ENCODE measurements at regions not wholly inside any gene's neighbourhood (a gene's known extent, or its start where the extent isn't known, plus 50 kb on each side); places are given as distances from the start of the nearest gene placed in this dataset.
"Not testable (repeated sequence)": the region's sequence is repeated elsewhere in the genome, so short reads cannot be mapped to it uniquely, and the experiment has no call there.

GRCh38 chr1:117707371-117707770 lies 101.5 kb downstream of the TENT5C start:
- DNase-seq (ENCODE audit: low read depth in 2 of 2): no peak

GRCh38 chr1:117708323-117709248 lies 102.7 kb downstream of the TENT5C start:
- no peak for DNase-seq (ENCODE audit: low read depth in 2 of 2)

GRCh38 chr1:117709249-117709691 lies 103.4 kb downstream of the TENT5C start:
- DNase-seq (ENCODE audit: low read depth in 2 of 2): no peak

GRCh38 chr1:117710710-117711109 lies 104.9 kb downstream of the TENT5C start:
- DNase-seq (ENCODE audit: low read depth in 2 of 2): no peak

DNA sequence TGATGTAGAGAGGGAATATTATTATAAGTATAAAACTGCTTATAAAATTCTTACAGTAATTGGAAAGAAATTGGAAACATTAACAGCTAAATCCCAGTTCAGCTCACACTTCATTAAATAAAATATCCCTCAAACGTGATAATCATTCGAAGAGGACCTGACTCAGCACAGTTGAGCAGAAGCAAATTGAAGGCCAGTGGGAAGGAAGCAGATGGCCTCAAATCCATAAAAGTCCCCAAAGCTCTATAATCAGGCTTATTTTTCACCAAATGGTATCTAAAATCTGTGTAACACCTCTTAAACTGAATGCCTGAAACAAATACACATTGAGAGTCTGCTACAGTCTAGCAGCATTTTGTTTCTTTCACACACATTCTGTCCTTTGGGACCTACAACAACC lies 106.8 kb downstream of the TENT5C start:
- no peak for DNase-seq (ENCODE audit: low read depth in 2 of 2)

DNA sequence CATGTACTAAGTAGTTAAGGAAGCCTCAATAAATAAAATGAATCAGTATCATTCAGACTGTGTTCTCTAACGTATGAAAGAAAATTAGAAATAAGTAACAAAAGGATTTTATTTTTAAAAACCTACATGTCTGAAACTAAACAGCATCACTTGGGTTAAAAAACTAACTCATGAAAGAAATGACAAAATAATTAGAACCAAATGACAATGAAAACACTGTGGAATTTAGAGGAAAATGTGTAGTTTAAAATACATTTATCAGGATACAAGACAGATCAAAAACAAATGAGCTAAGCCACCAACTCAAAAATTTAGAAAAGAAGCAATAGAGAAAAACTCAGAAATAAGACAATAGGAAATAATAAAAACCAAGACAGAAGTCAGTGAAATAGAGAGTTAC lies 108.7 kb downstream of the TENT5C start:
- no peak for DNase-seq (ENCODE audit: low read depth in 2 of 2)

- not testable (repeated sequence) for DNase-seq (ENCODE audit: low read depth in 2 of 2)
Measured at GRCh38 chr1:117716030-117716429, 110.2 kb downstream of the TENT5C start.

GRCh38 chr1:117717980-117718379 lies 112.1 kb downstream of the TENT5C start:
- DNase-seq (ENCODE audit: low read depth in 2 of 2): not testable (repeated sequence)

- DNase-seq (ENCODE audit: low read depth in 2 of 2): not testable (repeated sequence)
Measured at GRCh38 chr1:117718596-117718995, 112.7 kb downstream of the TENT5C start.

DNA sequence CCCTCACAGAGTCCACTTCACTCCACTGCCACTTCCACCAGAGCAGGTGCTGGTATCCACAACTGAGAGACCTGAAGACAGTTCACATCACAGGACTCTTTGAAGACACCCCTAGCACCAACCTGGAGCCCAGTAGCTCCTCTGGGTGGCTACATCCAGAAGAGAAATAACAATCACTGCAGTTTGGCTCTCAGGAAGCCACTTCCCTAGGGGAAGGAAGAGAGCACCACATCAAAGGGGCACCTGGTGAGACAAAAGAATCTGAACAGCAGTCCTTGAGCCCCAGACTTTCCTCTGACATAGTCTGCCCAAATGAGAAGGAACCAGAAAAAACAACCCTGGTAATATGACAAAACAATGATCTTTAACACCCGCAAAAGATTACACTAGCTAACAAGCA lies 113.2 kb downstream of the TENT5C start:
- no peak for DNase-seq (ENCODE audit: low read depth in 2 of 2)

- DNase-seq (ENCODE audit: low read depth in 2 of 2): no peak
Measured at GRCh38 chr1:117732065-117732797, 126.4 kb downstream of the TENT5C start.

DNA sequence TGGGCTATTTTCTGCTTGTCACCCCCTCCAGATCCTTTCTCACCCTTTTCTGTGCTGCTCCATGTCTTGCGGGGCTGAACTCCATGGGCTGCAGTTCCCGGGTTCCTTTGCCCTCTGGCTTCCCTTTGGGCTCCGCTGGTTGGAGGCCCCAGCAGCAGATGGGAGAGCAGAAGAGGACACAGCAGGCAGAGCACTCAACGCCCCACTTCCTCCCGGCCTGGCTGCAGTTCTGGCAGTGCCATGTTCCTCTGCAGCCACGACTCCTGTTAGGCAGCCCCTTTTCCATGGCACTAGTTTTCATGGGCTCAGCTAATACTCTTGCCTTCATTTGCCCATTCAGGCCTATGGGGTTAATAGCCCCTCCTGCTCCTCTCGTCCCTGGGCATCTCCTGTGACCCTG lies 127.1 kb downstream of the TENT5C start:
- DNase-seq (ENCODE audit: low read depth in 2 of 2): no peak

DNA sequence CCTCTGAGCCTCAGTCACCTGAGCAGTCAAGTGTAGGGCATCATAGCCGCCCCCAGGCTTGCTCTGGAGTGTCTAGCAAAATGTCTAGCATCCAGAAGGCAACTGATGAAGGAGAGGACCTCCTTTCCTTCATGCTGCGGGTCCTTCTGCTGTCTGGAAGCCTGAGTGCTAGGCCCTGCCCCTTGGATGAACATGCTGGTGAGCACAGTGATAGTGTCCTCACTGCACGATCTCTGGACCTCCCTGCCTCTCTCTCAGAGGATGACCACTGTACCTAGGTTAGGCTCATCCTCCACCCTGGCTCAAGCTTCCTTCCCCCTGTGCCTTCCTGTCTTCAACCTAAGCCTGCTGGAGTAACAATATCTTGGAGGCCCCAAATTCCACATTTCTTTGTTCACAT lies 128.6 kb downstream of the TENT5C start:
- no peak for DNase-seq (ENCODE audit: low read depth in 2 of 2)

DNA sequence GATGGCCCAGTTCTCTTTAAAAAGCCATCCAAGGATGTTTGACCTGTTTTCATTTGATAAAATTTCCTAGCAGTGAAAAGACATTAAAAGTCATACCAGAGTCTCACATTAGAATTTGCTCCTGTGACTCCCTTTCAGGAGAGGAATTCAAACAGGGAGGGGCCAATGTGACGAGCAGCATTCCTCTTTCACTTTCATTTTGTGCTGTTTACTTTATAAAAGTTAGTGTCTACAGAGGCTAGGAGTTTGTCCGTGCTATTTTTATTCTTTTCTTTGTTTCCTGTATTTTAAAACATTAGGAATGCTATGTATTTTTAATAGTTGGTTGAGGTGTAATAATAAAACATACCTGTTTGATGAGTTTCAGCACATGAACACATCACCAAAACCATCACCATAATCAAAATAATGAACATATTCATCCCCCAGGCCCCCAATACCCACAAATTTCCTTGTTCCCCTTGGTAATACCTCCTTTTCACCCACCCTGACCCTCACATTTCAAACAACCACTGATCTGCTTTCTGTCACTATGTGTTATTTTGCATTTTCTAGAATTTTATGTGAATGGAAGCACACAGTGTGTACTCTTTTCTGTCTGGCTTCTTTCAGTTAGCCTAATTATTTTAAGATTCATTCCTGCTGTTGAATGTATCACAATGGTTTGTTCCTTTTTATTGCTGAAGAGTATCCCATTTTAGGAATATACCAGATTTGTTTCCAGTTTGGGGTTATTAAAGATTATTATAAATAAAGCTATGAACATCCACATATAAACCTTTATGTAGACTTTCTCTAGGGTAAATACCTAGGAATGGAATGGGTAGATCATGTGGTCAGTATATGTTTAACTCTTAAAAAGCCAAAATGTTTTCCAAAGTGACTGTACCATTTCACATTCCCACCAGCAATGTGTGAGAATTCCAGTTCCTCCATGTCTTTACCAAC lies 129.5 kb downstream of the TENT5C start:
- DNase-seq (ENCODE audit: low read depth in 2 of 2): peak in 1 of 2 experiments; percentile 17

GRCh38 chr1:117739504-117739903 lies 133.7 kb downstream of the TENT5C start:
- no peak for DNase-seq (ENCODE audit: low read depth in 2 of 2)

GRCh38 chr1:117740496-117740895 lies 134.6 kb downstream of the TENT5C start:
- DNase-seq (ENCODE audit: low read depth in 2 of 2): no peak

GRCh38 chr1:117746565-117746964 lies 140.7 kb downstream of the TENT5C start:
- not testable (repeated sequence) for DNase-seq (ENCODE audit: low read depth in 2 of 2)

- no peak for DNase-seq (ENCODE audit: low read depth in 2 of 2)
Measured at GRCh38 chr1:117747605-117748004, 141.8 kb downstream of the TENT5C start.

DNA sequence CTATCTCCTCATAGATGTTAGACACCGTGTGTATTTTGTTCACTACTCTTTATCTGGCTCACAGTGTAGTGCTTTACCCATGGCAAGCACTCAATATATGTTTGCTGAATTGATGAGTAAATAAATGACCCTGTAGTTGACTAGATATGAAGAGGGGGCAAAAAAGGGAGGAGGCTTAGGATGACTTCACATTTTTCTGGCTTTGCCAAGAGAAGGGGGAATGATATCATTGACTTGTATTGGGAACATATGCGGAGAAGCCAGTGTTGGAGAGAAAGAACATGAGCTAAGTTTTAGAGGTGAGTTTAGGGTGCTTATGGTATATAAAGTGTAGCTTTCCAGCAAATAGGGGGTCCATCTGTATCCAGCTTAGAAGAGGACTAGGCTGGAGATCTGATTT lies 145.5 kb downstream of the TENT5C start:
- no peak for DNase-seq (ENCODE audit: low read depth in 2 of 2)

DNA sequence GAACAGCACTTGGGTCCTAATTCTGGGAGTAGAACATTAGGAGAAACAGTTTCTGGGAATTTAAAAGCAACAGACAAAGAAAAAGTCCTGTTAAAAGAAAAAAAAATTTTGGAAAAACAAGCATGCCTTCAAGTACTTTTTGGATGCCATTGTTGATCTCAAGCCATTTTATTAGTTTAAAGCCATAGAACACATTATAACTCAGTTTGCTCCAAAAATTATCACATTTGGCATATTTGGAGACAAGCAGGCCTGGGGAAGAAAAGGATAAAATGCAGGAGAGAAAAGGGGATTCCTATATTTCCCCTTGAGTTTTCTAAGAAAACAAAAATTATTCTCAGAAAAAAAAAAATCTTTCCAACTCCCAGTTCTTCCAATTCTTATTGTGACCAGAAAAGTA lies 146.8 kb downstream of the TENT5C start:
- no peak for DNase-seq (ENCODE audit: low read depth in 2 of 2)

GRCh38 chr1:117753232-117753631 lies 147.4 kb downstream of the TENT5C start:
- DNase-seq (ENCODE audit: low read depth in 2 of 2): no peak

- DNase-seq (ENCODE audit: low read depth in 2 of 2): peak; percentile 45 to 52
Measured at GRCh38 chr1:117753652-117754051, 147.8 kb downstream of the TENT5C start.

Measured in fibroblast of skin of left biceps (primary cell).